A673 (cell line): ENCODE measurements at regions not wholly inside any gene's neighbourhood (a gene's known extent, or its start where the extent isn't known, plus 50 kb on each side); places are given as distances from the start of the nearest gene placed in this dataset.

ENCODE experiments used
- BruUV-seq: library from RNA; stranded (reverse); fragments of 400-500 nt; replicated peaks from 2 replicates; lab custom pipeline; 2021; lab: Mats Ljungman, UMichigan
- CTCF ChIA-PET: fragments of 300-600 bp; sonication (Branson Sonifier 250); formaldehyde crosslinking; loops from one replicate; lab custom pipeline; 2022; ENCODE audit warnings: antibody characterized with exemption; lab: Charles Lee
- POLR2A ChIA-PET: fragments of 300-600 bp; sonication (Branson Sonifier 250); formaldehyde crosslinking; loops from one replicate; lab custom pipeline; 2022; ENCODE audit warnings: antibody characterized with exemption; ENCODE audit not compliant: low non-redundant PET; lab: Charles Lee
- DNase-seq: peaks from one replicate; pipeline ENCODE4 v3.0.0-alpha.2; 2015; ENCODE audit warnings: low spot score
- H3K27ac ChIP-seq: fragments of 200-600 bp; sonication (generic); 2 replicates; pipeline ENCODE4 v1.5.1; 2016; ENCODE audit warnings: mixed run types, low read depth, mild to moderate bottlenecking, mixed read lengths, antibody characterized with exemption, low read length; ENCODE audit not compliant: poor library complexity, severe bottlenecking
- H3K27me3 ChIP-seq: fragments of 200-600 bp; sonication (generic); replicated peaks from 2 replicates; pipeline ENCODE4 v1.6.1; 2017; ENCODE audit warnings: mixed run types, low read depth, mild to moderate bottlenecking, mixed read lengths, antibody characterized with exemption, low read length; ENCODE audit not compliant: insufficient read depth, poor library complexity
- H3K36me3 ChIP-seq: fragments of 200-600 bp; sonication (generic); 2 replicates; pipeline ENCODE4 v1.6.1; 2016; ENCODE audit warnings: mixed run types, mild to moderate bottlenecking, mixed read lengths, antibody characterized with exemption, low read length; ENCODE audit not compliant: insufficient read depth, poor library complexity, severe bottlenecking
- H3K4me1 ChIP-seq: fragments of 200-600 bp; sonication (generic); 2 replicates; pipeline ENCODE4 v1.6.1; 2017; ENCODE audit warnings: mixed run types, mild to moderate bottlenecking, mixed read lengths, antibody characterized with exemption, low read length; ENCODE audit not compliant: insufficient read depth, poor library complexity, severe bottlenecking
- H3K4me3 ChIP-seq: fragments of 200-600 bp; sonication (generic); 2 replicates; pipeline ENCODE4 v1.5.1; 2016; ENCODE audit warnings: low read depth, mixed run types, mild to moderate bottlenecking, mixed read lengths, low read length; ENCODE audit not compliant: poor library complexity, severe bottlenecking
- H3K9me3 ChIP-seq: fragments of 200-600 bp; sonication (generic); 2 replicates; pipeline ENCODE4 v1.6.1; 2016; ENCODE audit warnings: mixed run types, low read depth, mild to moderate bottlenecking, mixed read lengths, antibody characterized with exemption, low read length; ENCODE audit not compliant: poor library complexity, severe bottlenecking
- EZH2 ChIP-seq: fragments of 200-600 bp; sonication (generic); IDR thresholded peaks from 2 replicates; pipeline ENCODE4 v1.6.1; 2017; ENCODE audit warnings: borderline replicate concordance, low read depth, mild to moderate bottlenecking, mixed read lengths, antibody characterized with exemption, low read length; ENCODE audit not compliant: poor library complexity, severe bottlenecking
- intact Hi-C: fragments of 100-400 bp; cut with micrococcal nuclease; formaldehyde crosslinking; loops from one replicate; pipeline ENCODE4 v1.10.0; 2022; ENCODE audit not compliant: unreplicated experiment
- TF ChIP-seq, protein P1 (sequence below): fragments of 300-800, 200-600 bp; sonication (generic); conservative IDR thresholded peaks from 2 replicates; pipeline ENCODE4 v1.5.1; 2017; ENCODE audit warnings: low read depth, mild to moderate bottlenecking, antibody characterized with exemption, low read length, moderate library complexity, mixed read lengths

- TF ChIP-seq EZH2, result no peak
- TF ChIP-seq, protein P1, sequence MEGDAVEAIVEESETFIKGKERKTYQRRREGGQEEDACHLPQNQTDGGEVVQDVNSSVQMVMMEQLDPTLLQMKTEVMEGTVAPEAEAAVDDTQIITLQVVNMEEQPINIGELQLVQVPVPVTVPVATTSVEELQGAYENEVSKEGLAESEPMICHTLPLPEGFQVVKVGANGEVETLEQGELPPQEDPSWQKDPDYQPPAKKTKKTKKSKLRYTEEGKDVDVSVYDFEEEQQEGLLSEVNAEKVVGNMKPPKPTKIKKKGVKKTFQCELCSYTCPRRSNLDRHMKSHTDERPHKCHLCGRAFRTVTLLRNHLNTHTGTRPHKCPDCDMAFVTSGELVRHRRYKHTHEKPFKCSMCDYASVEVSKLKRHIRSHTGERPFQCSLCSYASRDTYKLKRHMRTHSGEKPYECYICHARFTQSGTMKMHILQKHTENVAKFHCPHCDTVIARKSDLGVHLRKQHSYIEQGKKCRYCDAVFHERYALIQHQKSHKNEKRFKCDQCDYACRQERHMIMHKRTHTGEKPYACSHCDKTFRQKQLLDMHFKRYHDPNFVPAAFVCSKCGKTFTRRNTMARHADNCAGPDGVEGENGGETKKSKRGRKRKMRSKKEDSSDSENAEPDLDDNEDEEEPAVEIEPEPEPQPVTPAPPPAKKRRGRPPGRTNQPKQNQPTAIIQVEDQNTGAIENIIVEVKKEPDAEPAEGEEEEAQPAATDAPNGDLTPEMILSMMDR, result no peak
- intact Hi-C loops, result no loop called here
- Histone ChIP-seq H3K36me3 (no peaks in the 10 kb centered on the region), H3K4me1 (no peaks in the 10 kb centered on the region), H3K27me3 (no peaks in the 10 kb centered on the region), H3K27ac (no peak overlapping the region), H3K9me3 (no peaks in the 10 kb centered on the region), H3K4me3 (no peak overlapping the region)
- CTCF ChIA-PET, result no interaction called here
- no TSS peak for BruUV-seq
- DNase-seq, result no peak
- POLR2A ChIA-PET, result no interaction called here
Measured at GRCh38 chr2:215847718-215848117, 165.6 kb downstream of the MREG start.

DNA sequence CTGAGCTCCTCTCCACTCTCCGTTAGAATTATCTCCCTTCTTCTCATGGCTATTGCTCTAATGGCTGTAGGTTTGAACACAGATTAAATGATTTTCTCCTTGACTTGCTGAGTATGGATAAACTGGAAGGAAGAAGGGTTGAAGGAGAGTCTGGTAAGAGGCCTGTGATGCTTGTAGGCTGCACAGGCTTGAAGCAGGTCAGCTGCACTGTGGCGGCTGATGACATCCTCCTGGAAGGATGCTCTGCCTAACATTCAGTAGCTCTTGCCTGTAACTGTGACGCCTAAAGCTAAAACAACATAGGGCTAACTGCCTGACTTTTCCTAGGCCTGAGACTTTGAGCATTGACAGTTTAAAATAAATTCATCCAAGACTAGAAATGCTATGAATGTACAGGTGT lies 166.3 kb downstream of the MREG start:
- Histone ChIP-seq H3K27ac (no peak overlapping the region), H3K36me3 (no peaks in the 10 kb centered on the region), H3K4me3 (no peak overlapping the region), H3K9me3 (no peaks in the 10 kb centered on the region), H3K27me3 (no peaks in the 10 kb centered on the region), H3K4me1 (no peaks in the 10 kb centered on the region)
- ChIA-PET POLR2A (no interaction called here), CTCF (interaction anchor here (0.6 kb wide), 1 partner anchor 393 kb away, joined by 4 read pairs; no protein-coding TSS in a partner anchor)
- DNase-seq, result no peak
- intact Hi-C loops, result no loop called here
- no TSS peak for BruUV-seq
- TF ChIP-seq, protein P1, result no peak
- no peak for TF ChIP-seq EZH2

GRCh38 chr2:215845839-215846586 lies 167.3 kb downstream of the MREG start:
- BruUV-seq, result no TSS peak
- no peak overlapping the region for H3K27ac ChIP-seq

More at GRCh38 chr2:215845839-215846586, 167.3 kb downstream of the MREG start:
- DNase-seq, result no peak
- Histone ChIP-seq H3K4me3 (no peak overlapping the region), H3K4me1 (no peaks in the 10 kb centered on the region), H3K36me3 (no peaks in the 10 kb centered on the region), H3K27me3 (no peaks in the 10 kb centered on the region), H3K9me3 (no peaks in the 10 kb centered on the region)
- ChIA-PET POLR2A (no interaction called here), CTCF (interaction anchor here (0.6 kb wide), 1 partner anchor 392 kb away, joined by 4 read pairs; no protein-coding TSS in a partner anchor)
- intact Hi-C loops, result no loop called here
- TF ChIP-seq EZH2, result no peak
- TF ChIP-seq, protein P1, result no peak
